LNCAP (cell line): ENCODE measurements at regions not wholly inside any gene's neighbourhood (a gene's known extent, or its start where the extent isn't known, plus 50 kb on each side); places are given as distances from the start of the nearest gene placed in this dataset.

Experiments
- CTCF ChIP-seq: fragments of 450-650 bp; IDR thresholded peaks from 2 replicates; pipeline ENCODE4 v1.5.1; 2017; ENCODE audit warnings: mild to moderate bottlenecking

DNA sequence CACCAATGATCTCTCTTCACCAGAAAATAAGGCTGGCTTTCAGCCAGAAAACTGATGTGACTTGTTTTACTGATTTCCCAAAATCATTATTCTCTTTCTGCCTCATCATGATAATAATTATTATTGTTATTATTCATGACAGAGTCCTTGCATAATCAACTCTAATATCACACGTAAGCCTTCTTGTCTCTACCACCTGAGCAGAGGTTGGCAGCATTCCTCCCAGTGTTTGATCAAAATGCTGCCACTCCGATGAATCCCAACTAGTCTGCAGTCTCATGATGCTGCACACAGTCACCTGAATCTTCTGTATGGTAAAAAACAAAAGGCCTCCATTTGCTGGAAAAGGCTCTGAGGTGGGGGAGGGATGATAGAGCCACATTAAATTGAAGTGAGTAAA, 105.7 kb upstream of the PLEKHG7 start:
- TF ChIP-seq CTCF = no peak

- no peak for TF ChIP-seq CTCF
These were observed 106.4 kb upstream of the PLEKHG7 start for GRCh38 chr12:92596383-92596782.

DNA sequence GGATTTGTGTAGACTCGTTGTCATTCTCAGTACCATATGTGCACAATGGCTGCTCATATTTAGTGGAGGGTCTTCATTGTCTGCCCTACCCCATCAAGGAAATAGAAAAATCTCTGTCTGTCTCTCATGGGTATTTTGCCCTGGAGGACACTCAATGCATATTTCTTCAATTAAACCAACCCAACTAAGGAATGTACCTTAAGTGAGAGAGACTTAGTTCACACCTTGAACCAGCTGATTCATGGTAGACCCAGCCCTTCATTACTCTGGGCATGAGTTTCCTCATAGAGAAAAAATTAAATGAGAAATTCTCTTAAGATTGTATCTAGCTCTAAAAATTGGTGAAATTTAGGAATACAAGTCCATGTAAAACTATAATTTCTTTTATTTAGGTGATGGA, 107.1 kb upstream of the PLEKHG7 start:
- TF ChIP-seq CTCF = no peak

DNA sequence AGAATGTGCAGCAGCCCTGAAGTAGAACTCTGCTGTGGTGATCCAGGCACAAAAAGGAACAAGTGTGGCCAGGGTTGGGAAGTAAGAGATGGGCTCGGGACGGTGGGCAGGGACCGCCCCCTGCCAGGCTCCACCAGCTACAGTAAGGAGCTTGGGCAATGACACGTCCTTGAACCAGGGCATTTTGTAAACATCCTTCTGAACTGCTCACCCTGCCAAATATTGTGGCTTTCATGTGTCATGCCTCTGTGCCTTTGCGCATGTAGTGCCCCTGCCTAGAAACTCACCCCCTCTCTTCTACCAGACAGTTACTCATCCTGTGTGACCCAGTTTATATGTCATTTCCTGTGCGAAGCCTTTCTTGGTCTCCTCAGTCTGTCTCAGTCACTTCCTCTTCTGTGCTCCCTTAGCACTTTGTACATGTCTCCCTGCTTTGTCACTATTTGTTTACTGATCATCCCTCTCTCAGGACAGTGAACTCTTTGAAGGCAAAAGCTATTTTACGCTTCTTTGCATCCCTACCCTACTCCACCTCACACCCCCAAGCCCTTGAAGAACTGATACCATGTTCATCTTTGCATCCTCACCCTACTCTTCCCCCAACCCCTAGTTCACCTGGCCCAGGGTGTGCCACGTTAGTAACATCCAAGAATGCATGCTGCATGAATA, 108.9 kb upstream of the PLEKHG7 start:
- no peak for TF ChIP-seq CTCF

DNA sequence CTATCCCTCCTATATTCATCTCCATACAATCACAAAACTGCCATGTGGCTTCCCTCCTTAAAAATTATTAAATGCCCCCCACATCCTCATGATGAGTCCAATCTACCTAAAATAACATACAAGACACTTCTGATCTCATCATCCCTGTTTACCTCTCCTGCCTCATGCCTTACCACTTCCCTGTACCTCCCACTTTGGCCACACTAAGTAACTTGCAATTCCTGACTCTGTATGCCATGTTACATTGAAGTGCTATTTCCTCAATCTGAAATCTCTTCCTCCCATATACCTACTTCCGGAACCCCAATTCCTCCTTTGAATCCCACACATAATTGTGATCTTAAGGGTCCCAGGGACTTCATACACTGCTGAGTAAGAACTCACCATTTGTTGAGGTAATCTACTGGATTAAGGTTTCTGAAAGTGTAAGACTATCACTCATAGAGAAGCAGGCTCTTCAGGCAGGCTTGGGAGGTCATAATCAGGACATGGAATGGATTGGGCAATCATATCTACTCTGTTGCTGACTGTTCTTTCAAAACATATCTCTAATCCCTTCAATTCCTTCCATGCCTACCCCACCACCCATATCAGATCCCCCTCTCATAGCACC, 117.6 kb upstream of the PLEKHG7 start:
- TF ChIP-seq CTCF = no peak

DNA sequence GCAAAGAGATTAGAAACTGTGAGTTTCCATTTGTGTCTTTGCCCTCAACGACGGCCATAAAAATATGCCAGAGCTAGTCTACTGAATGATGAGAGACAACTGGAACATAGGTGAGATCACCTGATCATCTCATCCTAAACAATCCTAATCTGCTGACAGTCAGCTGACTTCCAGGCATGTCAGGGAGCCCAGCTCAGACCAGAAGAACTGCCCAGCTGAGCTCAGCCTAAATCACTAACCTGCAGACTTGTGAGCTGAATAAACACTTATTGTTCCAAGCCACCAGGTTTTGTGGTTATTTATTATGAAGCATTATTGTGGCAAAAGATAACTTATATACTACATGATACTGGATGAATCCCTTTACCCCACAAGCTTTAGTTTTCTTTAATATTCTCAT, 118.9 kb upstream of the PLEKHG7 start:
- TF ChIP-seq CTCF = no peak

GRCh38 chr12:92582893-92583292, 119.9 kb upstream of the PLEKHG7 start:
- no peak for TF ChIP-seq CTCF

DNA sequence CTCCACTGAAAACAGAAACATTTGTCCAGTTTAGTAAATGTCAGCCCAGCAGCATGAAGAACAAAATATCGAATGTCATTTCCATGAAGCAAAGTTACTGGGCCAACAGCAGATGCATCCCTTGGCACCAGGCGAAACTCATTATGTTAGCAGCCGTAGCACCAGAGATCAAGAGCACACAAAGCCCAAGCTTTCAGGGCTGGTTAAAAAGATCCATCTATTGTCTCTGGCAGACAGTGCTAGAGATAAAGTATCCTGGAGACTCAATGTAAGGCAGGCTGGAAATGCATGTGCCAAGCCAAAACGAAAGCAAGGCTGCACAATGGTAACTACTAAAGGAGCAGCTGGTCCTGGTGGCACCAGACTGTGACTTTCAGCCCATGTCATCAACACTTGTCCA, 120.3 kb upstream of the PLEKHG7 start:
- TF ChIP-seq CTCF = no peak
